SK-MEL-5 (cell line): ENCODE measurements at regions not wholly inside any gene's neighbourhood (a gene's known extent, or its start where the extent isn't known, plus 50 kb on each side); places are given as distances from the start of the nearest gene placed in this dataset.

Experiments used
- DNase-seq: peaks from one replicate; pipeline ENCODE4 v3.0.0-alpha.2; 2016; ENCODE audit warnings: low read depth, low spot score
- in situ Hi-C: cut with HindIII; loops from 2 replicates; pipeline ENCODE4 v1.10.0; 2016; ENCODE audit warnings: low sequenced_read_pairs, high pct_unique_total_duplicates, low pct_unique_long_range_greater_than_20kb

- in situ Hi-C loops, result no loop called here
Measured at GRCh38 chr16:50980666-50981065, 170.4 kb downstream of the SALL1 start.

GRCh38 chr16:50979806-50980620 lies 171.1 kb downstream of the SALL1 start:
- in situ Hi-C loops, result no loop called here
- DNase-seq, result no peak

More at GRCh38 chr16:50980666-50981065, 170.4 kb downstream of the SALL1 start:
- DNase-seq, result no peak

DNA sequence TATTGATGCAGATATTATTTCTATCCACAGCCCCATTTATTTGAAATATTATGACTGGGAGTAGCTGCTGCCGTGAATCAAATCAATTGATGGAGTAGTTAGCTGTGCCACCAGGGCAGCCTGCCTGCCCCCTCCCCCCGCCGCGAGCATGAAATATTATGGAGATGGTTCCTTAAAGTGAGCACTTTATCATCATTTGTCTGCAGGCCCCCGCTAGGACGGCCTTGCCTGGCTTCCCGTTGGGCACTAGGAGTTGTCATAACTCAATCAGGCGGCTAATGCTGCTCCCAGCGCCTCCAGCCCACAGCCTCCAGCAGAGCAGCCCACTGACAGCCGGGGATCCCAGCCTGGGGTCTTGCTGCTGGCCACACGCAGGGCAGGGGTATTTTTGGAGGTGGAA lies 173.9 kb downstream of the SALL1 start:
- no peak for DNase-seq
- in situ Hi-C loops, result no loop called here

DNA sequence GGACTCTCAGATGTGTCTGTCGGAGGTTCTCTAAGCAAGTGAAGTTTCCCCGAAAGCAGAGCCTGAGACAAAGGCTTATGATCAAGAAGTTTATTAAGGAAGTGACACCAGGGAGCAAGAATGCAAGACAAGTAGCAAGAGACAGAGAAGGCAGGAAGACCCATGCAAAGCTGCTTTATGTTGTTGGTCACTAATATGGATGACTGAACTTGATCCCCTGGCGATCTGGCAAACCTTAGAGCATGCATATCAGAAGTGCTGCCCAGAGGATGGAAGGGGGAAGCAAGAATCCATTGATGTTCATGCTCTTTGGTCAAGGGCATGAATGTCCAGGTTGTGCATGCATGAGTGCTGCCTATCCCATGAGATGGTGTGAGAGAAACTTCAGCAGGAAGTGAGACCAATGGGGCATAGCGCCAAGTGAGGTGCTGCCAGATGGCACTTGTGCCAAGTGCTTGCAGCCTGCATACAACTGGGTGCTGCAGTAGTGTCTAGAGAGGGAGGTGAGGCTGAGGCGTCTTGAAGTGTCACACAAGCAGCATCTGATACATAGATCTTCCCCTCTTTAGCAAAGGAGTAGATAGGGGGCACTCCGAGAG lies 176.5 kb downstream of the SALL1 start:
- no peak for DNase-seq
- in situ Hi-C loops, result no loop called here

DNA sequence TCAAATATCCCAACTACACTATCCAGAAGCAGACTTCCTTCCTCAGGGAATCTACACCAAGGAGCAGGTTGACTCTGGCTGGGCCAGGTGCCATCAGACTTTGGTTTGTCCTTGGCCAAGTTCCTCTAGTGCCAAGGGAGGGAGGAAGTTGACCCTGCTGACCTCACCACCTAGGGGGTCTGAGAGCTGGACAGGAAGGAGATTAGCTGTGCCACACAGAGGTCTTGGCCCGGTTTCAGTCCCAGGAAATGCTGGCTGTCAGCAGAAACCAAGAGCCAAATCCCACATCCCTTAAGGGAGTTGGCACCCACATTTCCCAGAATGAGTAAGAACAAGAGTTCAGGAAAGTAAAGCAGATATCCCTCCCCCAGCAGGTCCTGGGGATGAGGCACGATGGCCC lies 178.2 kb downstream of the SALL1 start:
- in situ Hi-C loops, result no loop called here
- DNase-seq, result no peak

- DNase-seq, result no peak
- in situ Hi-C loops, result no loop called here
Measured at GRCh38 chr16:50970281-50970680, 180.8 kb downstream of the SALL1 start.

DNA sequence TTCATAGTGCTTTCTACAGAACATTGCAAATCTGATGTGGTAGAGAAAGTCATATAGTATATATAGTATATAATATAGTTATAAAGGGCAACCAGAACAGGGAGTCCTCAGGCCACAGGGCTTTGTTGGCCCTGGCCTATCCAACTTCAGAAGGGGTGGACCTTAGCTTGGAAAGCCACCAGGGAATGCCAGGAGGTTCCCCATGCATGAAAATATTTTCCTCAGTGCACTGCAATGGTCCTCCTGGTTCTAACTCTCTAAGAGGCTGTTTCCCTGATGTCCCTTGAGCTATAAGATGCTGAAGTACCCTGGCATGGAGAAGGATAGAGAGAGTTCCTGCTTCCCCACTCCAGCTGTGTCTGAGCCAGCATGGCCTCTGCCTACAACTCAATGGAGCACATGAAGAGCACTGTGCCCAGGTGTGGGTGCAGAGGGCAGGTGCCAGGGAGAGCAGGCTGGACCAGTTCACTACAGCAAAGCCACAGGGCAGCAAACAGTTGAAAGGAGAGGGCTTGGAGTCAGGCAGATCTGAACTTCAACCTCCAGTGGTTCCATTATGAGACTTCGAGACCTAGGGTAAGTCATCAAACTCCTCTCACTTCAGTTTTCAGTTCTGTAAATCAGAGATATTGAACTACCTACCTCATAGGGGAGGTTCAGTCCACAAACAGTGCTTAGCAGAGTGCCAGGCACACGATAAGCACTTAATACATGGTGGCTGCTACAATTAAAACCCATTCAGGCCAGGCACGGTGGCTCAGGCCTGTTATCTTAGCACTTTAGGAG lies 183.1 kb downstream of the SALL1 start:
- in situ Hi-C loops, result no loop called here
- no peak for DNase-seq

- in situ Hi-C loops, result no loop called here
- DNase-seq, result no peak
Measured at GRCh38 chr16:50964491-50964890, 186.6 kb downstream of the SALL1 start.

DNA sequence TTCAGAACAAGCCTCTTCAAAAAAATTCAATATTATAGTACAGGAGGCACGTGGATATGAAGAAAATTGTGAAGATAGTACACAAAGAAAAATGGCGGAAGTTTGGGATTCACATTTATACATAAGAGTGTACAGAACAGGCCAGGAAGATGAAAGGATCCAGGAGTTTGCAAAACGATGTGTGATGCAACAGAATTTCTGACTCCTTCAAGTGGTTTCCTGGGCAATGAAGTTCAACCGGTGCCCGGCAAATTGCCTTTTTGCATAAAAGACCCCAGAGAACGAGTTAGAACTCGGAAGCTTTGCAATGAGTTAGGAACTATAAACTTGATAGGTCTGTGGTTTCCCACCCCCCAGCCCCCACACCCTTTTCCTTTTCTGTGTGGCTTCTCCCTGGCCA lies 189.1 kb downstream of the SALL1 start:
- no peak for DNase-seq
- in situ Hi-C loops, result no loop called here

- no peak for DNase-seq
- in situ Hi-C loops, result no loop called here
Measured at GRCh38 chr16:50960517-50961202, 190.4 kb downstream of the SALL1 start.

DNA sequence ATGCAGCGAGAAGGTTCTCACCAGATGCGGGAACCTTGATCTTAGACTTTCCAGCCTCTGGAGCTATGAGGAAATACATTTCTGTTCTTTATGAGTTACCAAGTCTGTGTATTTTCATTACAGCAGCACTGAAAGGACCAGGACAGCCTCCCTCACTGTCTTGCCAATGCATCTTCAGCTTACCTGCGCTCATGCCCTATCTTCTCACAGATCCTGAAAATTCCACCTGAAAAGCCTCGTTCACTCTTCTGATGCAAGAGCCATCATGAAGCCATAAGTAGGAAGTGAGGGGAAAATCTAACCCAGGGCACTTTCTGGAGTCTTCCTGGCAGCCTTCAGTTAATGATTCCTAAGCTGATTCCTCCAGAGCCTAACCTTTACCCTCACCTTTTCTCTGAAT lies 194.0 kb downstream of the SALL1 start:
- no peak for DNase-seq
- in situ Hi-C loops, result no loop called here

DNA sequence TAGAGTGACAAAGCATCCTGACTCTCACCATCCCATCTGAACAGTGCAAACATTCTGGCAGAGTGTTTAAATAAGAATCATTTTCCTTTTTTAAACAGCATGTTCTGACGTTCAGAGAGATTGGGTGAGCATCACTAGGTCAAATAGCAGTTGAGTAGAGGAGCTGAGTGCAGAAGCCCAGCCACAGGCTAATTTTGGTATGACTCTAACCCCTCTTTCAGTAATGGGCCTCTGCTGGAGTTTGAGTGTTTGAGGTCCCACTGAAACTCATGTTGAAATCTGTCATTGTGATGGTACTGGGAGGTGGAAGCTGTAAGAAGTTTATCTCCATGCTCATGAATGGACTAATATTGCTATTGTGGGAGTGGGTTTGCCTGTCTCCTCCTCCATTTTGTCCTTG lies 194.4 kb downstream of the SALL1 start:
- in situ Hi-C loops, result no loop called here
- DNase-seq, result no peak

GRCh38 chr16:50955311-50955710 lies 195.8 kb downstream of the SALL1 start:
- DNase-seq, result no peak
- in situ Hi-C loops, result no loop called here

GRCh38 chr16:50954469-50954868 lies 196.6 kb downstream of the SALL1 start:
- no peak for DNase-seq
- in situ Hi-C loops, result no loop called here

- in situ Hi-C loops, result no loop called here
- DNase-seq, result no peak
Measured at GRCh38 chr16:50953290-50953689, 197.8 kb downstream of the SALL1 start.

DNA sequence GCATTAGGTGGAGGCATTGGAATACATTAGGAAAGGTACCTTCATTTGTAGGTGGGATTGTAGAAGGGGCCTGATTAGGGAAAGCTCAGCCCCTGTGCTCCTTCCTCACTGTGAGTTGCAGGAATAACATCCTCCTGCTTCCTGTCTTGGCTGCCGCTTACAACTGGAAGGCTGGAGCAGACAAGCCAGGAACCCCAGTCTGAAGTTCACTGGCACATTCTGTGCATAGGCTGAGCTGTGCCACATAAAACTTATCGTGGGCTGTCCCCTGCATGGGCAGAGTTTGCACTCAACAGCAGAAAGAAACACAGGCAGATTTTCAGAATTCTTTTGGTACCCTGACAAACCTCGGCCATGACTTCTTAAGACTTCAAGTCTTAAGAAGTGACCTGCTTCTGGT lies 200.1 kb downstream of the SALL1 start:
- in situ Hi-C loops, result no loop called here
- no peak for DNase-seq

- in situ Hi-C loops, result no loop called here
- no peak for DNase-seq
Measured at GRCh38 chr16:50948268-50948930, 202.7 kb downstream of the SALL1 start.

- DNase-seq, result no peak
- in situ Hi-C loops, result no loop called here
Measured at GRCh38 chr16:50947826-50948225, 203.2 kb downstream of the SALL1 start.
